OCI-LY1 (cell line): ENCODE measurements at regions not wholly inside any gene's neighbourhood (a gene's known extent, or its start where the extent isn't known, plus 50 kb on each side); places are given as distances from the start of the nearest gene placed in this dataset.

Experiments used
- H2AFZ ChIP-seq: fragments of 200-600 bp; sonication (generic), shearing (Covaris generic); 2 replicates; pipeline ENCODE4 v1.6.0; 2014; ENCODE audit warnings: antibody characterized with exemption, mild to moderate bottlenecking, low read length
- H3F3A ChIP-seq: fragments of 200-600 bp; sonication (generic), shearing (Covaris generic); 2 replicates; pipeline ENCODE4 v1.6.0; 2014; ENCODE audit warnings: mild to moderate bottlenecking, antibody characterized with exemption, low read length, moderate library complexity; ENCODE audit not compliant: insufficient read depth
- H3K27ac ChIP-seq: fragments of 200-600 bp; sonication (generic); 2 replicates; pipeline ENCODE4 v1.5.1; 2014; ENCODE audit warnings: low read length, mixed run types, mild to moderate bottlenecking, low read depth; ENCODE audit not compliant: poor library complexity, severe bottlenecking
- H3K27me3 ChIP-seq: fragments of 200-600 bp; sonication (generic); 2 replicates; pipeline ENCODE4 v1.6.0; 2014; ENCODE audit warnings: antibody characterized with exemption, mild to moderate bottlenecking, low read length, moderate library complexity; ENCODE audit not compliant: insufficient read depth
- H3K36me3 ChIP-seq: fragments of 200-600 bp; sonication (generic); 2 replicates; pipeline ENCODE4 v1.6.1; 2014; ENCODE audit warnings: mild to moderate bottlenecking, antibody characterized with exemption, low read length, moderate library complexity, mixed read lengths; ENCODE audit not compliant: insufficient read depth
- H3K4me1 ChIP-seq: fragments of 200-600 bp; sonication (generic); 2 replicates; pipeline ENCODE4 v1.5.1; 2014; ENCODE audit warnings: mild to moderate bottlenecking, low read length, moderate library complexity; ENCODE audit not compliant: insufficient read depth, severe bottlenecking
- H3K4me2 ChIP-seq: fragments of 200-600 bp; sonication (generic), shearing (Covaris generic); 2 replicates; pipeline ENCODE4 v1.6.1; 2014; ENCODE audit warnings: low read length
- H3K4me3 ChIP-seq: fragments of 200-600 bp; sonication (generic); 2 replicates; pipeline ENCODE4 v1.5.1; 2014; ENCODE audit warnings: low read length, low read depth, mild to moderate bottlenecking, mixed read lengths; ENCODE audit not compliant: poor library complexity, severe bottlenecking
- H3K79me2 ChIP-seq: fragments of 200-600 bp; shearing (Covaris generic); 2 replicates; pipeline ENCODE4 v1.6.1; 2016; ENCODE audit warnings: mixed run types, low read length, mixed read lengths; ENCODE audit not compliant: insufficient read depth
- H3K9ac ChIP-seq: fragments of 200-600 bp; sonication (generic), shearing (Covaris generic); 2 replicates; pipeline ENCODE4 v1.6.1; 2014; ENCODE audit warnings: mild to moderate bottlenecking, low read length, mixed read lengths
- H3K9me2 ChIP-seq: fragments of 200-600 bp; sonication (generic), shearing (Covaris generic); 2 replicates; pipeline ENCODE4 v1.6.1; 2014; ENCODE audit warnings: low read depth, mild to moderate bottlenecking, low read length, mixed read lengths
- H3K9me3 ChIP-seq: fragments of 200-600 bp; shearing (Covaris generic); 2 replicates; pipeline ENCODE4 v1.6.1; 2014; ENCODE audit warnings: low read length, mixed read lengths
- H4K20me1 ChIP-seq: fragments of 200-600 bp; sonication (generic), shearing (Covaris generic); 2 replicates; pipeline ENCODE4 v1.6.0; 2016; ENCODE audit warnings: mild to moderate bottlenecking, low read length; ENCODE audit not compliant: insufficient read depth
- CTCF ChIP-seq: fragments of 200-600 bp; sonication (generic), shearing (Covaris generic); IDR thresholded peaks from 2 replicates; pipeline ENCODE4 v1.5.1; 2017; ENCODE audit warnings: mild to moderate bottlenecking, antibody characterized with exemption, low read length, moderate library complexity, mixed read lengths
- EZH2 ChIP-seq: fragments of 200-600 bp; sonication (generic), shearing (Covaris generic); IDR thresholded peaks from 2 replicates; pipeline ENCODE4 v1.8.0; 2017; ENCODE audit warnings: borderline replicate concordance, mixed run types, mild to moderate bottlenecking, antibody characterized with exemption, low read length, moderate library complexity, mixed read lengths

- Histone ChIP-seq H3K4me3 (no peak overlapping the region), H3K79me2 (no peaks in the 10 kb centered on the region), H3K4me2 (no peak overlapping the region), H3K27ac (no peak overlapping the region), H3K4me1 (no peaks in the 10 kb centered on the region), H3K9me3 (no peaks in the 10 kb centered on the region), H3K36me3 (no peaks in the 10 kb centered on the region), H2AFZ (no peak overlapping the region), H3K27me3 (no peaks in the 10 kb centered on the region), H3K9me2 (no peaks in the 10 kb centered on the region), H3F3A (no peaks in the 10 kb centered on the region), H4K20me1 (no peaks in the 10 kb centered on the region), H3K9ac (no peak overlapping the region)
- TF ChIP-seq CTCF (no peak), EZH2 (no peak)
These were observed 323.0 kb downstream of the MTX2 start for GRCh38 chr2:176592216-176592615.

- Histone ChIP-seq H3F3A (no peaks in the 10 kb centered on the region), H2AFZ (no peak overlapping the region), H3K79me2 (no peaks in the 10 kb centered on the region), H3K27ac (no peak overlapping the region), H3K36me3 (no peaks in the 10 kb centered on the region), H3K27me3 (no peaks in the 10 kb centered on the region), H3K9ac (no peak overlapping the region), H3K4me3 (no peak overlapping the region), H3K9me2 (no peaks in the 10 kb centered on the region), H4K20me1 (no peaks in the 10 kb centered on the region), H3K9me3 (no peaks in the 10 kb centered on the region), H3K4me1 (no peaks in the 10 kb centered on the region), H3K4me2 (no peak overlapping the region)
- TF ChIP-seq CTCF (no peak), EZH2 (no peak)
These were observed 326.7 kb downstream of the MTX2 start for GRCh38 chr2:176595986-176596385.

GRCh38 chr2:176597916-176598315 is 328.7 kb downstream of the MTX2 start:
- H4K20me1 ChIP-seq, result no peaks in the 10 kb centered on the region
- TF ChIP-seq CTCF, result no peak
- no peak for TF ChIP-seq EZH2
- H3K36me3 ChIP-seq, result no peaks in the 10 kb centered on the region
- no peaks in the 10 kb centered on the region for H3K4me1 ChIP-seq
- no peaks in the 10 kb centered on the region for H3F3A ChIP-seq
- H3K4me2 ChIP-seq, result no peak overlapping the region
- H2AFZ ChIP-seq, result no peak overlapping the region
- H3K9ac ChIP-seq, result no peak overlapping the region
- no peak overlapping the region for H3K4me3 ChIP-seq
- H3K9me3 ChIP-seq, result no peaks in the 10 kb centered on the region
- H3K27me3 ChIP-seq, result no peaks in the 10 kb centered on the region
- H3K79me2 ChIP-seq, result no peaks in the 10 kb centered on the region
- no peaks in the 10 kb centered on the region for H3K9me2 ChIP-seq
- no peak overlapping the region for H3K27ac ChIP-seq
